HepG2 (cell line): ENCODE measurements at regions not wholly inside any gene's neighbourhood (a gene's known extent, or its start where the extent isn't known, plus 50 kb on each side); places are given as distances from the start of the nearest gene placed in this dataset.

Source experiments
- FOXC1 ChIP-seq: sonication (generic); formaldehyde crosslinking; IDR thresholded peaks from 2 replicates; pipeline ENCODE4 v1.8.0; 2022; ENCODE audit warnings: mild to moderate bottlenecking, missing genetic modification reagents, borderline replicate concordance
- HNRNPH1 ChIP-seq: fragments of 200-400 bp; formaldehyde crosslinking; optimal IDR thresholded peaks from 2 replicates; pipeline ENCODE3; 2017; ENCODE audit warnings: mild to moderate bottlenecking, low read depth, low read length
- MAZ ChIP-seq, 2 experiments: sonication (generic) in 1 of 2; formaldehyde crosslinking in 1 of 2; IDR thresholded peaks; 2 replicates each; pipeline versions ENCODE4 v1.5.0 to v1.6.1; 2012 to 2020; ENCODE audit warnings: low read depth in 2 of 2, mild to moderate bottlenecking in 2 of 2, borderline replicate concordance in 1 of 2, improper control_type of control experiment in 1 of 2, low read length in 1 of 2, missing genetic modification reagents in 1 of 2, moderate library complexity in 1 of 2
- POLR2AphosphoS5 ChIP-seq: IDR thresholded peaks from 2 replicates; pipeline ENCODE4 v1.6.1; 2012; ENCODE audit warnings: low read depth, low read length
- TAF15 ChIP-seq: fragments of 200-400 bp; formaldehyde crosslinking; IDR thresholded peaks from one replicate; pipeline ENCODE4 v1.6.1; 2018; ENCODE audit warnings: mild to moderate bottlenecking, low read depth, low read length; ENCODE audit not compliant: poor library complexity, severe bottlenecking
- TRIM24 ChIP-seq: sonication (generic); formaldehyde crosslinking; IDR thresholded peaks from 2 replicates; pipeline ENCODE4 v1.8.0; 2022; ENCODE audit warnings: mild to moderate bottlenecking, missing genetic modification reagents
- TF ChIP-seq, protein P1 (sequence below), 2 experiments: IDR thresholded peaks; 2 replicates each; pipeline ENCODE4 v1.6.1; 2011 to 2012; ENCODE audit warnings: low read length in 2 of 2, borderline replicate concordance in 1 of 2, low read depth in 1 of 2, mild to moderate bottlenecking in 1 of 2, moderate library complexity in 1 of 2
- TF ChIP-seq, protein P2 (sequence below): sonication (generic); formaldehyde crosslinking; IDR thresholded peaks from 2 replicates; pipeline ENCODE4 v1.8.1; 2023; ENCODE audit warnings: mild to moderate bottlenecking, missing genetic modification reagents
- TF ChIP-seq, protein P3 (sequence below): sonication (generic); formaldehyde crosslinking; IDR thresholded peaks from 2 replicates; pipeline ENCODE4 v1.5.0; 2020; ENCODE audit warnings: mild to moderate bottlenecking, missing genetic modification reagents, moderate library complexity

DNA sequence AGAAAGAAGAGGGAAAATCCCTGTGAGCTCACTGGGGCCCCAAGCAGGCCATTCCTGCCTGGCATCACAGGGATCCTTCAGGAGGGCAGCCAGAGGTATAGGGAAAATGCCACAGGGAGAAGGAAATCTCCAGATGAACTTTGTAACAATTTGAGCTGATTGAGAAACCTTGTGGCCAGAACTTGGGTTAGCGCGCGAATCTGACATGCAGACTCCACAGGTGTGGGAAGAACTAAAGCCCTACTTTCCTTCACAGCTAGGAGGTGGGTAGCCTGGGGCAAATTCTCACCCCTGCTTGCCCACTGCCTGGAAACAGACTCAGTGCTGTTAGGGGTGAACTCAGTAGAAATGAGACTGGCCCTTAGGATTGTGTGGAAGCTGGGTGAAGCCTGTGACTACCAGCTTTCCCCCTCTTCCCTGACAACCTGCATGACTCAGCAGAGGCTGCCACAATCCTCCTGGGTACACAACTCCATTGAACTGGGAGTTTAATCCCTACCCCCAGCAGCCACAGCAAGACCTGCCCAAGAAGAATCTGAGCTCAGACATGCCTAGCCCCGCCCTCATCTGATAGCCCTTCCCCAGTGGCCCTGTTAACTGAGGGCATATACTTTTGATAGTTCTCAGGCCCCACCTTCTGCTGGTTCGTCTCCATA is 57.2 kb upstream of the USP9Y start:
- no peak for TF ChIP-seq POLR2AphosphoS5
- TF ChIP-seq, protein P1, sequence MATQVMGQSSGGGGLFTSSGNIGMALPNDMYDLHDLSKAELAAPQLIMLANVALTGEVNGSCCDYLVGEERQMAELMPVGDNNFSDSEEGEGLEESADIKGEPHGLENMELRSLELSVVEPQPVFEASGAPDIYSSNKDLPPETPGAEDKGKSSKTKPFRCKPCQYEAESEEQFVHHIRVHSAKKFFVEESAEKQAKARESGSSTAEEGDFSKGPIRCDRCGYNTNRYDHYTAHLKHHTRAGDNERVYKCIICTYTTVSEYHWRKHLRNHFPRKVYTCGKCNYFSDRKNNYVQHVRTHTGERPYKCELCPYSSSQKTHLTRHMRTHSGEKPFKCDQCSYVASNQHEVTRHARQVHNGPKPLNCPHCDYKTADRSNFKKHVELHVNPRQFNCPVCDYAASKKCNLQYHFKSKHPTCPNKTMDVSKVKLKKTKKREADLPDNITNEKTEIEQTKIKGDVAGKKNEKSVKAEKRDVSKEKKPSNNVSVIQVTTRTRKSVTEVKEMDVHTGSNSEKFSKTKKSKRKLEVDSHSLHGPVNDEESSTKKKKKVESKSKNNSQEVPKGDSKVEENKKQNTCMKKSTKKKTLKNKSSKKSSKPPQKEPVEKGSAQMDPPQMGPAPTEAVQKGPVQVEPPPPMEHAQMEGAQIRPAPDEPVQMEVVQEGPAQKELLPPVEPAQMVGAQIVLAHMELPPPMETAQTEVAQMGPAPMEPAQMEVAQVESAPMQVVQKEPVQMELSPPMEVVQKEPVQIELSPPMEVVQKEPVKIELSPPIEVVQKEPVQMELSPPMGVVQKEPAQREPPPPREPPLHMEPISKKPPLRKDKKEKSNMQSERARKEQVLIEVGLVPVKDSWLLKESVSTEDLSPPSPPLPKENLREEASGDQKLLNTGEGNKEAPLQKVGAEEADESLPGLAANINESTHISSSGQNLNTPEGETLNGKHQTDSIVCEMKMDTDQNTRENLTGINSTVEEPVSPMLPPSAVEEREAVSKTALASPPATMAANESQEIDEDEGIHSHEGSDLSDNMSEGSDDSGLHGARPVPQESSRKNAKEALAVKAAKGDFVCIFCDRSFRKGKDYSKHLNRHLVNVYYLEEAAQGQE (IDR thresholded peaks at IDR 0.05; ENCODE audit: borderline replicate concordance in 1 of 2, low read depth in 1 of 2, low read length in 2 of 2), result no peak
- no peak for TF ChIP-seq MAZ (IDR thresholded peaks at IDR 0.05; ENCODE audit: borderline replicate concordance, low read depth, low read length)
- no peak for TF ChIP-seq MAZ (CRISPR knock-in tag; IDR thresholded peaks at IDR 0.05; ENCODE audit: low read depth)
- TF ChIP-seq HNRNPH1, result no peak
- no peak for TF ChIP-seq TAF15
- TF ChIP-seq, protein P2, sequence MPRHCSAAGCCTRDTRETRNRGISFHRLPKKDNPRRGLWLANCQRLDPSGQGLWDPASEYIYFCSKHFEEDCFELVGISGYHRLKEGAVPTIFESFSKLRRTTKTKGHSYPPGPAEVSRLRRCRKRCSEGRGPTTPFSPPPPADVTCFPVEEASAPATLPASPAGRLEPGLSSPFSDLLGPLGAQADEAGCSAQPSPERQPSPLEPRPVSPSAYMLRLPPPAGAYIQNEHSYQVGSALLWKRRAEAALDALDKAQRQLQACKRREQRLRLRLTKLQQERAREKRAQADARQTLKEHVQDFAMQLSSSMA (CRISPR knock-in tag), result no peak
- TF ChIP-seq, protein P3, sequence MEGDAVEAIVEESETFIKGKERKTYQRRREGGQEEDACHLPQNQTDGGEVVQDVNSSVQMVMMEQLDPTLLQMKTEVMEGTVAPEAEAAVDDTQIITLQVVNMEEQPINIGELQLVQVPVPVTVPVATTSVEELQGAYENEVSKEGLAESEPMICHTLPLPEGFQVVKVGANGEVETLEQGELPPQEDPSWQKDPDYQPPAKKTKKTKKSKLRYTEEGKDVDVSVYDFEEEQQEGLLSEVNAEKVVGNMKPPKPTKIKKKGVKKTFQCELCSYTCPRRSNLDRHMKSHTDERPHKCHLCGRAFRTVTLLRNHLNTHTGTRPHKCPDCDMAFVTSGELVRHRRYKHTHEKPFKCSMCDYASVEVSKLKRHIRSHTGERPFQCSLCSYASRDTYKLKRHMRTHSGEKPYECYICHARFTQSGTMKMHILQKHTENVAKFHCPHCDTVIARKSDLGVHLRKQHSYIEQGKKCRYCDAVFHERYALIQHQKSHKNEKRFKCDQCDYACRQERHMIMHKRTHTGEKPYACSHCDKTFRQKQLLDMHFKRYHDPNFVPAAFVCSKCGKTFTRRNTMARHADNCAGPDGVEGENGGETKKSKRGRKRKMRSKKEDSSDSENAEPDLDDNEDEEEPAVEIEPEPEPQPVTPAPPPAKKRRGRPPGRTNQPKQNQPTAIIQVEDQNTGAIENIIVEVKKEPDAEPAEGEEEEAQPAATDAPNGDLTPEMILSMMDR (CRISPR knock-in tag), result no peak
- TF ChIP-seq FOXC1 (CRISPR knock-in tag), result no peak
- TF ChIP-seq TRIM24 (CRISPR knock-in tag), result no peak
